ENCODE measurements at regions not wholly inside any gene's neighbourhood (a gene's known extent, or its start where the extent isn't known, plus 50 kb on each side); places are given as distances from the start of the nearest gene placed in this dataset.
"Not testable (repeated sequence)": the region's sequence is repeated elsewhere in the genome, so short reads cannot be mapped to it uniquely, and the experiment has no call there.

- no peak for ATAC-seq
Observed at GRCh38 chr5:155783791-155784190, 543.2 kb upstream of the SGCD start.

GRCh38 chr5:155786108-155786507 lies 540.9 kb upstream of the SGCD start:
- no peak for ATAC-seq

- ATAC-seq = no peak
Observed at GRCh38 chr5:155792873-155793272, 534.1 kb upstream of the SGCD start.

- no peak for ATAC-seq
Observed at GRCh38 chr5:155794795-155795194, 532.2 kb upstream of the SGCD start.

- no peak for ATAC-seq
Observed at GRCh38 chr5:155799308-155799707, 527.7 kb upstream of the SGCD start.

GRCh38 chr5:155807884-155808576 lies 518.9 kb upstream of the SGCD start:
- ATAC-seq = no peak

- ATAC-seq = no peak
Observed at GRCh38 chr5:155815248-155815647, 511.7 kb upstream of the SGCD start.

- ATAC-seq = no peak
Observed at GRCh38 chr5:155822177-155822576, 504.8 kb upstream of the SGCD start.

- ATAC-seq = no peak
Observed at GRCh38 chr5:155826611-155827507, 500.1 kb upstream of the SGCD start.

- not testable (repeated sequence) for ATAC-seq
Observed at GRCh38 chr5:155827508-155827815, 499.5 kb upstream of the SGCD start.

- ATAC-seq = no peak
Observed at GRCh38 chr5:155827949-155828348, 499.0 kb upstream of the SGCD start.

- ATAC-seq = no peak
Observed at GRCh38 chr5:155831491-155831890, 495.5 kb upstream of the SGCD start.

- no peak for ATAC-seq
Observed at GRCh38 chr5:155833287-155833686, 493.7 kb upstream of the SGCD start.

GRCh38 chr5:155834271-155834975 lies 492.5 kb upstream of the SGCD start:
- ATAC-seq = no peak

- ATAC-seq = no peak
Observed at GRCh38 chr5:155836089-155836803, 490.7 kb upstream of the SGCD start.

- no peak for ATAC-seq
Observed at GRCh38 chr5:155838394-155838793, 488.6 kb upstream of the SGCD start.

- ATAC-seq = no peak
Observed at GRCh38 chr5:155839251-155840037, 487.5 kb upstream of the SGCD start.

GRCh38 chr5:155844542-155844941 lies 482.4 kb upstream of the SGCD start:
- ATAC-seq = no peak

- ATAC-seq = no peak
Observed at GRCh38 chr5:155850370-155850769, 476.6 kb upstream of the SGCD start.

- ATAC-seq = no peak
Observed at GRCh38 chr5:155866971-155867370, 460.0 kb upstream of the SGCD start.

- ATAC-seq = no peak
Observed at GRCh38 chr5:155867522-155868088, 459.4 kb upstream of the SGCD start.

- ATAC-seq = no peak
Observed at GRCh38 chr5:155870636-155871035, 456.3 kb upstream of the SGCD start.

All from activated CD4-positive, CD25-positive, alpha-beta regulatory T cell treated with anti-CD3 and anti-CD28 coated beads, Interleukin-2, amount 50 U/mL, for 24 hours (primary cell).